ENCODE measurements at regions not wholly inside any gene's neighbourhood (a gene's known extent, or its start where the extent isn't known, plus 50 kb on each side); places are given as distances from the start of the nearest gene placed in this dataset.

GRCh38 chr1:36731226-36732014 is 248.7 kb upstream of the CSF3R start:
- H3K4me3 Mint-ChIP-seq (ENCODE audit: low read depth), result no peak overlapping the region
- no peaks in the 10 kb centered on the region for H3K9me3 Mint-ChIP-seq
- no peak for DNase-seq (ENCODE audit: low spot score)

DNA sequence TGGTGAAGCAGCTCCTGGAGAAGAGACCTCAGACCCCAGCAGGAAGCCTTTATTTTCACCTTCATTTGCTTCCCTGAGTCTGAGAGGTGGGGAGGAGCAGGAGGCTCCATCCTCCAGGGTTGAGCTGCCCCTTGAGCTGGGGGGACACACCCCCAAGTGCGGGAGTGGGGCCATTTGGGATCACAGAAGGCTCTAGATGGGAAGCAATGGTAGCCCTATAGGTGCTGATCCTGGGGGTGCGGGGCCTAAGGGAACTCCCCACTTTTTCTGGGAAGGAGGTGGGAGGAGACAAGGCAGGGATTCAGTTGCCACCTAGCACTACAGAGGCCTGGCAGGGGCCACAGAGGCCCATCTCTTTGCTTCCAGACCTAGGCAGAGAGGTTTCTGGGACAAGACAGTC is 247.9 kb upstream of the CSF3R start:
- intact Hi-C loops (cut with micrococcal nuclease), result no loop called here
- H3K27me3 Mint-ChIP-seq (ENCODE audit: low read depth), result peaks cover 5% of the 10 kb centered on the region
- no peak overlapping the region for H3K4me3 Mint-ChIP-seq (ENCODE audit: low read depth)
- H3K27ac Mint-ChIP-seq, result no peak overlapping the region
- no peak for DNase-seq (ENCODE audit: low spot score)
- no peaks in the 10 kb centered on the region for H3K36me3 Mint-ChIP-seq (ENCODE audit: low read depth)
- peaks cover 5% of the 10 kb centered on the region for H3K4me1 Mint-ChIP-seq (ENCODE audit: low read depth)
- H3K9me3 Mint-ChIP-seq, result no peaks in the 10 kb centered on the region

More at GRCh38 chr1:36731226-36732014, 248.7 kb upstream of the CSF3R start:
- Mint-ChIP-seq H3K4me1 (ENCODE audit: low read depth) (peaks cover 5% of the 10 kb centered on the region), H3K27me3 (ENCODE audit: low read depth) (peaks cover 6% of the 10 kb centered on the region), H3K27ac (no peak overlapping the region), H3K36me3 (ENCODE audit: low read depth) (no peaks in the 10 kb centered on the region)
- intact Hi-C loops (cut with micrococcal nuclease), result no loop called here

GRCh38 chr1:36729716-36730510 is 247.2 kb upstream of the CSF3R start:
- H3K27ac Mint-ChIP-seq, result no peak overlapping the region
- peaks cover 3% of the 10 kb centered on the region for H3K27me3 Mint-ChIP-seq (ENCODE audit: low read depth)
- H3K36me3 Mint-ChIP-seq (ENCODE audit: low read depth), result no peaks in the 10 kb centered on the region
- intact Hi-C loops (cut with micrococcal nuclease), result no loop called here
- H3K4me1 Mint-ChIP-seq (ENCODE audit: low read depth), result peaks cover 5% of the 10 kb centered on the region
- no peak for DNase-seq (ENCODE audit: low spot score)
- no peak overlapping the region for H3K4me3 Mint-ChIP-seq (ENCODE audit: low read depth)
- H3K9me3 Mint-ChIP-seq, result no peaks in the 10 kb centered on the region

DNA sequence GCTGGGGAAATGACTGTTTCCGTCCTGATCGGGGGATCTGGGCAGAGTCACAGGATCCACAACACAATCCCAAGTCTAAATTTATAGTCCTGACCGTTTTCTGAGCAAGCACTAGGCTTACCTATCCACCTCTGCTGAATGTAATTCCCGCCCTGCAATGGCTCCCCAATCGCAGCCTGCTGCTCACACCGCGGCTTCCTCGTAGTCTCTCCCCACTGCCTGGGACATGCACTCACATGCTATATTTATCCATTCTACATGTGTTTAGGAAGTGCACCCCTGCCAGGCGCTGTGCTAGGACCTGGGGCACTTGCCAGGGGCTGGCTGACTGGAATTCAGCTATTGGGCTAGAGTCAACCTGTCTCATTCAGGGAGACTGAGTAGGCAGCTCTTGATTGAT is 246.6 kb upstream of the CSF3R start:
- Mint-ChIP-seq H3K4me1 (ENCODE audit: low read depth) (peaks cover 5% of the 10 kb centered on the region), H3K4me3 (ENCODE audit: low read depth) (no peak overlapping the region), H3K27ac (no peak overlapping the region), H3K9me3 (no peaks in the 10 kb centered on the region), H3K27me3 (ENCODE audit: low read depth) (peaks cover 3% of the 10 kb centered on the region), H3K36me3 (ENCODE audit: low read depth) (no peaks in the 10 kb centered on the region)
- no peak for DNase-seq (ENCODE audit: low spot score)
- intact Hi-C loops (cut with micrococcal nuclease), result no loop called here

- no peaks in the 10 kb centered on the region for H3K9me3 Mint-ChIP-seq
- peaks cover 5% of the 10 kb centered on the region for H3K4me1 Mint-ChIP-seq (ENCODE audit: low read depth)
- peaks cover 3% of the 10 kb centered on the region for H3K27me3 Mint-ChIP-seq (ENCODE audit: low read depth)
- H3K27ac Mint-ChIP-seq, result no peak overlapping the region
- DNase-seq (ENCODE audit: low spot score), result no peak
- H3K36me3 Mint-ChIP-seq (ENCODE audit: low read depth), result no peaks in the 10 kb centered on the region
- intact Hi-C loops (cut with micrococcal nuclease), result no loop called here
- no peak overlapping the region for H3K4me3 Mint-ChIP-seq (ENCODE audit: low read depth)
These were observed 246.1 kb upstream of the CSF3R start for GRCh38 chr1:36728846-36729245.

- no peak overlapping the region for H3K4me3 Mint-ChIP-seq (ENCODE audit: low read depth)
- peaks cover 5% of the 10 kb centered on the region for H3K4me1 Mint-ChIP-seq (ENCODE audit: low read depth)
- peaks cover 3% of the 10 kb centered on the region for H3K27me3 Mint-ChIP-seq (ENCODE audit: low read depth)
- H3K9me3 Mint-ChIP-seq, result no peaks in the 10 kb centered on the region
- H3K36me3 Mint-ChIP-seq (ENCODE audit: low read depth), result no peaks in the 10 kb centered on the region
- intact Hi-C loops (cut with micrococcal nuclease), result no loop called here
- H3K27ac Mint-ChIP-seq, result no peak overlapping the region
- no peak for DNase-seq (ENCODE audit: low spot score)
These were observed 245.3 kb upstream of the CSF3R start for GRCh38 chr1:36728051-36728450.

DNA sequence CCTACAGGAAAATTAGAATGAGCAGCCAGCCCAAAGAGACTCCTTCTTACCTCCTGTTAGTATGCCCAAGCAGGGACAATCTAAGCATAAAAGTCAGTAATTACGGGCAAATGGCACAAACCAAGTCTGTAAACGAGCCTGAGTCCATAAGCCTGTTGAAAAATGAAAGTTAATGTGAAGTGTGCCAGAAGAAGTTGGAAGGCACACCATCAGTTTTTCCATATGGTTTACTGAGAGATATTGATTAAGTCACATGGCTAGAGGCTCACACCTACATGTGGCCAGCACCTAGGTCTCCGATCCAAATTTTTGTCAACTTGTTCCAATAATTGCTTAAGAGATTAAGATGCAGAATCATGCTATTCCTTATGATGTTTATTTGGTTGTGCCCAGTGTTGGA is 242.4 kb upstream of the CSF3R start:
- H3K4me1 Mint-ChIP-seq (ENCODE audit: low read depth), result peaks cover 3% of the 10 kb centered on the region
- intact Hi-C loops (cut with micrococcal nuclease), result no loop called here
- H3K27ac Mint-ChIP-seq, result no peak overlapping the region
- no peak overlapping the region for H3K4me3 Mint-ChIP-seq (ENCODE audit: low read depth)
- no peak for DNase-seq (ENCODE audit: low spot score)
- no peaks in the 10 kb centered on the region for H3K9me3 Mint-ChIP-seq
- no peaks in the 10 kb centered on the region for H3K36me3 Mint-ChIP-seq (ENCODE audit: low read depth)
- no peaks in the 10 kb centered on the region for H3K27me3 Mint-ChIP-seq (ENCODE audit: low read depth)

DNA sequence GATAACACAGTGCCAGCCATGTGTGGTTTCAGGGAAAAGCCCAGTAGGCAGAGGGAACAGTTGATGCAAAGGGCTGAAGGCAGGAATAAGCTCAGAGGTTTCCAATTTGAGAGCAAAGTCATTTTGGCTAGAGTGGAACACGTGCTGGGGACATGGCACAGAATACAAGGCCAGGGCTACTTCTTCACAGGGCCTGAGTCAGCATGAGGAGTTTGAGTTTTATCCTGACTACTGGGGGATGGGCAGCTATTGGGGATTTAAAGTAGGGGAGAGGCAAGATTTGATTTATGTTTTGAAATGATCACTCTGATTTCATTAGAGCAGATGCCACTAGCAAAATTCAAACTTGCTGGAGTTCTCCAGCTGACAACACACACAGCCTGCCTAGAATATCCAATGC is 241.1 kb upstream of the CSF3R start:
- Mint-ChIP-seq H3K9me3 (no peaks in the 10 kb centered on the region), H3K4me1 (ENCODE audit: low read depth) (no peaks in the 10 kb centered on the region), H3K27me3 (ENCODE audit: low read depth) (no peaks in the 10 kb centered on the region), H3K36me3 (ENCODE audit: low read depth) (no peaks in the 10 kb centered on the region), H3K27ac (no peak overlapping the region), H3K4me3 (ENCODE audit: low read depth) (no peak overlapping the region)
- intact Hi-C loops (cut with micrococcal nuclease), result no loop called here
- DNase-seq (ENCODE audit: low spot score), result no peak

- intact Hi-C loops (cut with micrococcal nuclease), result no loop called here
- H3K4me1 Mint-ChIP-seq (ENCODE audit: low read depth), result no peaks in the 10 kb centered on the region
- no peak overlapping the region for H3K4me3 Mint-ChIP-seq (ENCODE audit: low read depth)
- H3K9me3 Mint-ChIP-seq, result no peaks in the 10 kb centered on the region
- H3K27ac Mint-ChIP-seq, result no peak overlapping the region
- no peak for DNase-seq (ENCODE audit: low spot score)
- no peaks in the 10 kb centered on the region for H3K36me3 Mint-ChIP-seq (ENCODE audit: low read depth)
- peaks cover 2% of the 10 kb centered on the region for H3K27me3 Mint-ChIP-seq (ENCODE audit: low read depth)
These were observed 240.2 kb upstream of the CSF3R start for GRCh38 chr1:36722871-36723270.

GRCh38 chr1:36721261-36721660 is 238.5 kb upstream of the CSF3R start:
- H3K27ac Mint-ChIP-seq, result no peak overlapping the region
- intact Hi-C loops (cut with micrococcal nuclease), result no loop called here

GRCh38 chr1:36717431-36717830 is 234.7 kb upstream of the CSF3R start:
- no peaks in the 10 kb centered on the region for H3K36me3 Mint-ChIP-seq (ENCODE audit: low read depth)
- intact Hi-C loops (cut with micrococcal nuclease), result no loop called here
- DNase-seq (ENCODE audit: low spot score), result no peak
- no peak overlapping the region for H3K27ac Mint-ChIP-seq
- no peaks in the 10 kb centered on the region for H3K4me1 Mint-ChIP-seq (ENCODE audit: low read depth)
- H3K9me3 Mint-ChIP-seq, result no peaks in the 10 kb centered on the region
- no peak overlapping the region for H3K4me3 Mint-ChIP-seq (ENCODE audit: low read depth)
- peaks cover 14% of the 10 kb centered on the region for H3K27me3 Mint-ChIP-seq (ENCODE audit: low read depth)

More at GRCh38 chr1:36721261-36721660, 238.5 kb upstream of the CSF3R start:
- H3K4me3 Mint-ChIP-seq (ENCODE audit: low read depth), result no peak overlapping the region
- no peak for DNase-seq (ENCODE audit: low spot score)
- no peaks in the 10 kb centered on the region for H3K4me1 Mint-ChIP-seq (ENCODE audit: low read depth)
- H3K27me3 Mint-ChIP-seq (ENCODE audit: low read depth), result peaks cover 5% of the 10 kb centered on the region
- H3K9me3 Mint-ChIP-seq, result no peaks in the 10 kb centered on the region
- no peaks in the 10 kb centered on the region for H3K36me3 Mint-ChIP-seq (ENCODE audit: low read depth)

GRCh38 chr1:36715797-36716196 is 233.1 kb upstream of the CSF3R start:
- Mint-ChIP-seq H3K4me1 (ENCODE audit: low read depth) (no peaks in the 10 kb centered on the region), H3K27ac (no peak overlapping the region), H3K4me3 (ENCODE audit: low read depth) (no peak overlapping the region), H3K36me3 (ENCODE audit: low read depth) (no peaks in the 10 kb centered on the region), H3K27me3 (ENCODE audit: low read depth) (peaks cover 21% of the 10 kb centered on the region), H3K9me3 (no peaks in the 10 kb centered on the region)
- intact Hi-C loops (cut with micrococcal nuclease), result no loop called here
- no peak for DNase-seq (ENCODE audit: low spot score)

DNA sequence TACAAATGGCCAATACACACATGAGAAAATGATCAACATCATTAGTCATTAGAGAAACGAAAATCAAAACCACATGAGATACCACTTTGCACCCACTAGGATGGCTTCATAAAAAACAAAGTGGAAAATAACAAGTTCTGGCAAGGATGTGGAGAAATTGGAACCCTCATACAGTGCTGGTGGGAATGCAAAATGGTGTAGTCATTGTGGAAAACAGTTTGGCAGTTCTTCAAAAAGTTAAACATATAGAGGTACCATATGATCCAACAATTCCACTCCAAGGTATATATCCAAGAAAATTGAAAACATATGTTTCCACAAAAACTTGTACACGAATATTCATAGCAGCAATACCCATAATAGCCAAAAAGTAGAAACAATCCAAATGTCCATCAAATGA is 231.6 kb upstream of the CSF3R start:
- Mint-ChIP-seq H3K27ac (no peak overlapping the region), H3K27me3 (ENCODE audit: low read depth) (peaks cover 26% of the 10 kb centered on the region)
- intact Hi-C loops (cut with micrococcal nuclease), result no loop called here

More for the DNA sequence above, 231.6 kb upstream of the CSF3R start:
- Mint-ChIP-seq H3K4me3 (ENCODE audit: low read depth) (no peak overlapping the region), H3K9me3 (no peaks in the 10 kb centered on the region), H3K36me3 (ENCODE audit: low read depth) (no peaks in the 10 kb centered on the region), H3K4me1 (ENCODE audit: low read depth) (no peaks in the 10 kb centered on the region)
- no peak for DNase-seq (ENCODE audit: low spot score)

Measured in activated T-helper 2 cell treated with anti-CD3 and anti-CD28 coated beads, Interferon-gamma antibody, Interleukin-2, Interleukin-4, amounts not matched to agents 10 μg/mL and 5 μg/mL and 100 μg/mL, durations not matched to agents 14 hours and 24 hours and 36 hours (primary cell).